Fibroblast of peridontal ligament (primary cell): ENCODE measurements at regions not wholly inside any gene's neighbourhood (a gene's known extent, or its start where the extent isn't known, plus 50 kb on each side); places are given as distances from the start of the nearest gene placed in this dataset.

Experiments used
- DNase-seq: peaks from one replicate; pipeline ENCODE4 v3.0.0-alpha.2; 2010; ENCODE audit errors: extremely low read depth

DNA sequence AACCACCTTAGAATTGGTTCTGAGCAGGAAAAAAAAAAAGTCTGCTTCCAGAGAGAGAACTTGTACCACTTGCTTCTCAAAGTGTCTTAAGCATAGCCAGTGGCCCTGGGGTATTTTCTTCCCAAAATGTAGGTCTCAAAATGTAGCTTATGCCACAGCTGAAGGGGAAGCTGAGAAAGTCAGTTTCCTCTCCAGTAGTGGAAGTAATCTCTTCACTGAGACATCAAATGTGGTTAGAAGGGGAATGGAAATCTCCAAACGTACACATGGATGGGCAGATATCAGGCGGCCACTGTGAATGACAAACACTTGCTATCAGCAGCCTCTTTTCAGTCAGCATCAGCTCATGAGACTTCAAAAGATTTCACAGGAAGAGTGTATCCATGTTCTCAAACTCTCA, 841.2 kb downstream of the TUSC7 start:
- no peak for DNase-seq

GRCh38 chr3:117553461-117553860, 843.9 kb downstream of the TUSC7 start:
- DNase-seq = peak; percentile 63

- DNase-seq = no peak
These were observed 847.2 kb downstream of the TUSC7 start for GRCh38 chr3:117556646-117557407.

DNA sequence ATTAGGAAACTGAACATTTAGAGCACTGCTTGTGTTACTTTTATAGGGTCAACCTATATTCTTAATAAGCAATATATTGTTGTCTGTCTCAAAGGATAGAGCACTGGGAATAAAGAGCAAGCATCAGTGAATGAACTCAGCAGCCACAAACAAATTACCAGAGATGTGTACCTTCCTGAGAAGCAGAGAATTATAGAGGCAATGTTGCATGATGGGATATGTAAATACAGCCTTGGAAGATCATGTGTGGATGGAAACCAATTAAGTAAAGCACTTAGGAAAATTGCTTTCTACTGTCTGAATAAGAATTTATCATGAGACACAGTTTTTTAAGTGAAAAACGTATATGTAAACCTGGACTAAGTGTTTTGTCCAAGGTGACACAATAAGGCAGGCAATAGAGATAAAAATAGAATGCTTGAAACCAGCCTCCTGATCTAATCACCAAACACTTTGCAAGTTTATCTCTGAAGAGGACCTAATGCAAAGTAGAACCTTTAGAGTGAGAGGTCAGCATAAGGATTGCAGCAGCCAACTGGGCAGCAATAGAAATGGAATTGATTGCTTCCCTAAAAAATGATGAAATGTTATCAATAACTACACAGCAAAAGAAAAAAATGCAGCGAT, 848.0 kb downstream of the TUSC7 start:
- no peak for DNase-seq

DNA sequence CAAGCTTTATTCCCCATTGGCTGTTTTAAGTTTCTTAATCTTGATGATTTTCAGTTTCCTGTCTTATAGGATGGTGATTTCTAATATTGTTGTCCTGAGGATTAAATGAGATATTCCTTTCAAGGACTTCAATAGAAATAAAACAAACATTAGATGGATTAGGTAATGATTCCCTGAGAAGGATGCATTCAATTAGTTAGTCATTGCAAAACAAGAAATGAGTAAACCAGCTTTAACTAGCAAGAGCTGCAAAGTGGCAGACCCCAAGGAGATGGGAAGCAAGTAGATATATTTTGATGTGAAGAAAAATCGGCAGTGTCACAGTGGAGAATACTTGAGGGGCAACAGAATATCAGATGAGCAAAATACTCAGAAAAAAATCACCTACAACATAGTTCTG, 849.1 kb downstream of the TUSC7 start:
- no peak for DNase-seq

- no peak for DNase-seq
These were observed 852.4 kb downstream of the TUSC7 start for GRCh38 chr3:117562000-117562399.

DNA sequence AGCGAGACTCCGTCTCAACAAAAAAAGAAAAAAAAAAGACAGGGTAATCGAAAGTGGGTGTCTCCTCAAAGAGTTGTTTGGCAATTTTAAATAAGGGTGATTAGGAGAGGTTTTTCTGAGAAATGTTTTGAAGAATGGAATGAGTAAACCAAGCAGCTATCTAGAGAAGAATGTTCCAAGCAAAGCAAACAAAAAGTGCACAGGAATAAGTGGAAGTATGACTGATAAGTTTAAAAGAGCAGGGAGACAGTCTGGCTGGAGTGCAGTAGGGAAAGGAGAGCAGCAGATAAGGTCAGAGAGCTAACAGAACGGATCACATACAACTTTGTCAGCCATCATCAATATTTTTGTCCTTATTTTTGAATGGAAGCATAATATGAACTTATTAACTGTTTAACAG, 853.5 kb downstream of the TUSC7 start:
- DNase-seq = peak; percentile 62

- no peak for DNase-seq
These were observed 856.2 kb downstream of the TUSC7 start for GRCh38 chr3:117565777-117566176.

DNA sequence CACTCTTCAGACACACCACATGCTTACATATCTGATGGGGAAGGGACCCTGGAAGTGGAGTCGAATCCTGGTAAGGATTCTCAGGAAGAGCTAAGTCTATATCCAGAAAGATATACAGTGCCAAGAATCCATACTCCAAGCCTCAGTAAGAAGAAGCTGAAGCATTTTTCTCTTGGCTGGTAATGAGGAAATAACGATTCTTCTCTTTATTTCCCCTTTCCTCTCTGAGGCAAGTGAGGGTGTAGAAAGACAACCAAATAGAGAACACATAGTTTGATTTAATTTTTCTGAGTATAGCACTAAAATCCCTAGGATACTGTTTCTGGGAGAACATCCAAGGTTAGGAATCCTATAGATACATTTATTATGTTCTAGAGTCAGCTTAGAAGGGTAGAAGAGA, 857.3 kb downstream of the TUSC7 start:
- no peak for DNase-seq

GRCh38 chr3:117567382-117567781, 857.8 kb downstream of the TUSC7 start:
- no peak for DNase-seq

- DNase-seq = no peak
These were observed 858.3 kb downstream of the TUSC7 start for GRCh38 chr3:117567906-117568305.

GRCh38 chr3:117572786-117573185, 863.2 kb downstream of the TUSC7 start:
- DNase-seq = no peak

DNA sequence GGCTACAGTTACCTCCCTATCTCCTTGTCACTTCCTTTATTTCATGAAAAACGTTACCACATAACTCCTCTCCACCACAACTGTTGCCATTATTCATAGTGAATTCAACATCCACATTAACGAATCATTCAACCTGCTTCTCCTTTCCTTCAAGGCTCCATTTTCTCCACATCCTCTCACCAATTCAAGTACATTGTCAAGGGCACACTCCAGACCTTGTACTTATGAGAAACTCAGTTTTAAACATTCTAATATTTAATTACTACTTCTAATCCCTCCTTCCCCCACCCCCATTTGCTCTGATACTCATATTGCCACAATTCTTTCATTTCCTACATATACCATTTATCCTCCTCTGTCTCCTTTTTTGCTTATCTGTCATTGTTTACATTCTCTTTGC, 871.2 kb downstream of the TUSC7 start:
- DNase-seq = no peak

DNA sequence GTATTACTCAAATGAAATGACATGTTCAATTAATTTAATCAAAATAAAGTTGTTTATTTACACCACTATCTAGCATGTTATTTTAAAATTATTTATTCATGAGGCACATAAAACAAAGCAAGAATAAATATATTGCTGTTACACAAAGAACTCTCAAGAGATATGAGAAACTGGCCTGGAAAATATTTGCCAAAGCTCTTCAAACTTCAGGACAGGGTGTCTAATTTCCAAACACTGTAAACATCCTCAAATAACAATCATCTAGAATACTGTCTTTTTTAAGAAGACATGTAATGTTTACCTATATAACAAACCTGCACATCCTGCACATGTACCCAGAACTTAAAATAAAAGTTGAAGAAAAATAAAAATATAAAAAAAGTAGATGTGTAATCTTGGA, 876.6 kb downstream of the TUSC7 start:
- no peak for DNase-seq

DNA sequence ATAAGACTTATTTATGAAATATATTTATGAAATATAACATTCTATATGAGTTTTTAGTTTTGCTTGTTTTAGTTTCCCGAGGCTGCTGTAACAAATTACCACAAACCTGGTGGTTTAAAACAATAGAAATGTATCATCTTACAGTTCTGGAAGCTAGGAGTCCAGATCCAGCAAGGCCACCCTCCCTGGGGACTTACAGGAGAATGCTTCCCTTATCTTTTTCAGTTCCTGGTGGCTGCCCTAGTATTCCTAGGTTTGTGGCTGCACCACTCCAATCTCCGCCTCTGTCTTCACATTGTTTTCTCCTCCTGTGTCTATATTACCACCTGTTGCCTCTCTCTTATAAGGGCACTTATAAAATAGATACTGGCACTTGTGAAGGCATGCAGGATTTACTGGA, 877.8 kb downstream of the TUSC7 start:
- DNase-seq = no peak

- peak; percentile 55 for DNase-seq
These were observed 879.9 kb downstream of the TUSC7 start for GRCh38 chr3:117589454-117589853.

DNA sequence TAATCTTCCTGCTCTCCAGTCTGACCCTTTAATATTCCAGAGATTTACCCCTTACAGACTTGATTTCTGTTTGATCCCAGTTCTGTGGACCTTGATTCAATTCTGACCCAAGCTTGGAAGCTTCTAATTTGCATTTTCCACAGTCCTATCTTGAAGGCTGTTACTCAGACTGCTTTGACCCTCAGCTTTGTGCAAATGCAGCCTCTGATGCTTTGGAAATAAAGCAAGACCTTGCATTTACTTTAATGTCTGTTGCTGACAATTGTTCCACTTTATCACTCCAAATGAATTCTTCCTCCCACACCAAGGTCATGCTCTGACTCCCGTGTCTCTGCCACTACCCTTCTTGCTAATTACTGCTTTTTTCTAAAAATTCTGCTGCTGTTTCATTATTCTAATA, 886.0 kb downstream of the TUSC7 start:
- no peak for DNase-seq

GRCh38 chr3:117596503-117596902, 886.9 kb downstream of the TUSC7 start:
- DNase-seq = no peak

GRCh38 chr3:117597865-117598264, 888.3 kb downstream of the TUSC7 start:
- DNase-seq = no peak

DNA sequence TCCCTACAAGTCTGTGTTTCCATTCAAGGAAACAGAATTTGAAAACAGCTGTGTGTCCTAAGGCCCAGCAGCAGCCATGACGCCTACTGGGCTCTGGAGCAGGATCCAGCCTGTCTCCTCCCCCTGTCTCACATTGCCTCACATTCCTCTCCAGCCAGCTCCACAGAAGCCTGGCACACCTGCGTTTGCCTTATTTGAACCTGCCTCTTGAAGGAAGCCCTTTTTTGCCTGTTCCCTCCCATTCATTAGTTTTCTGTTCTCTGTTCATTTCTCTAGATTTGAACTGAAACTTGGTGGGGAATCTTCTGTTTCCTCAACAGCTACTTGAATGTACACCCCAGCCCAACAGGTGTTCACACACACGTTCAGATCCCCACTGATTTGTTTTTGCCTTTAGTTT, 890.5 kb downstream of the TUSC7 start:
- DNase-seq = no peak

DNA sequence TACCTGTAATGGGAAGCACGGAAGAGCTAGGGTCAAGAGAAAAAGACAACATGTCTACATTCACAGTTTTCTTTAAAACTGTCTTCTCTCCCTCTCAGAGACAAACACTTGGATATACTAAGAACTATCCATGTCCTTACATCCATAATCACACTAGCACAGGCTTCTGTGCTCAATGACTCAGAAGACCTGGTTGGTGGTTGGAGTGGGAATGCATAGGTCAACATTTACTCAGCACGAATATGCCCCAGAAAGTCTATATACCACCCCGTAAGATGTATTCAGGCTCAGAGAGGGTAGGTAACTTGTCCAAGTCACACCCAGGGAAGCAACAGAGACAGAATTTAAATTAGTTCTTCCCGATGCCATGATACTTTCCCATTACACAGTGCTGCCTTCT, 891.1 kb downstream of the TUSC7 start:
- DNase-seq = no peak

- no peak for DNase-seq
These were observed 892.6 kb downstream of the TUSC7 start for GRCh38 chr3:117602058-117602644.

- peak; percentile 27 for DNase-seq
These were observed 893.5 kb downstream of the TUSC7 start for GRCh38 chr3:117603097-117603496.
